ENCODE measurements at regions not wholly inside any gene's neighbourhood (a gene's known extent, or its start where the extent isn't known, plus 50 kb on each side); places are given as distances from the start of the nearest gene placed in this dataset.

GRCh38 chr1:229938551-229938950 lies 128.5 kb upstream of the GALNT2 start:
- Histone ChIP-seq H3K4ac (ENCODE audit: low read depth in 1 of 2, low read length in 2 of 2) (no peak overlapping the region), H4K91ac (ENCODE audit: low read length) (no peak overlapping the region), H3K14ac (ENCODE audit: low read length in 2 of 2) (no peak overlapping the region), H3K9me3 (ENCODE audit: control insufficient read depth, low read length) (no peaks in the 10 kb centered on the region), H3K27me3 (ENCODE audit: control insufficient read depth in 1 of 2, insufficient read depth in 1 of 2, low read length in 2 of 2) (peaks cover 0 to 28% of the 10 kb centered on the region in 2 experiments), H2AK5ac (ENCODE audit: low read length, severe bottlenecking) (no peak overlapping the region), H3K4me3 (ENCODE audit: insufficient read depth in 1 of 2, low read depth in 1 of 2, low read length in 2 of 2) (no peak overlapping the region), H2BK15ac (ENCODE audit: low read depth, poor library complexity, severe bottlenecking) (no peak overlapping the region), H4K8ac (ENCODE audit: low read length) (no peak overlapping the region), H3K23ac (ENCODE audit: low read length in 2 of 2) (no peak overlapping the region), H2BK120ac (ENCODE audit: low read depth, low read length) (no peak overlapping the region), H3K27ac (ENCODE audit: low read length, poor library complexity, severe bottlenecking) (no peak overlapping the region), H2AFZ (ENCODE audit: low read depth, low read length) (no peak overlapping the region), H3K18ac (ENCODE audit: low read depth in 1 of 2, low read length in 2 of 2) (no peak overlapping the region), H3K79me1 (replicated peaks; ENCODE audit: low read length, poor library complexity, severe bottlenecking) (no peaks in the 10 kb centered on the region), H3K9ac (ENCODE audit: low read length) (no peak overlapping the region), H2BK12ac (ENCODE audit: low read length in 2 of 2) (no peak overlapping the region), H3K4me2 (ENCODE audit: low read length, poor library complexity, severe bottlenecking) (no peak overlapping the region), H3K4me1 (ENCODE audit: control insufficient read depth, insufficient read depth, low read depth, low read length) (peaks cover 9% of the 10 kb centered on the region), H2BK5ac (ENCODE audit: low read depth, low read length, poor library complexity, severe bottlenecking) (no peak overlapping the region), H3K36me3 (ENCODE audit: control insufficient read depth in 1 of 2, insufficient read depth in 2 of 2, low read depth in 1 of 2, low read length in 2 of 2) (no peaks in the 10 kb centered on the region)
- no peak for DNase-seq
- 88% methylated on average over 4 of the region's 4 CpGs for WGBS

GRCh38 chr1:229940684-229941083 lies 126.4 kb upstream of the GALNT2 start:
- Histone ChIP-seq H3K79me1 (replicated peaks; ENCODE audit: low read length, poor library complexity, severe bottlenecking) (no peaks in the 10 kb centered on the region), H3K27me3 (ENCODE audit: control insufficient read depth in 1 of 2, insufficient read depth in 1 of 2, low read length in 2 of 2) (peaks cover 0 to 28% of the 10 kb centered on the region in 2 experiments), H2BK12ac (ENCODE audit: low read length in 2 of 2) (no peak overlapping the region), H2BK5ac (ENCODE audit: low read depth, low read length, poor library complexity, severe bottlenecking) (no peak overlapping the region), H3K4me2 (ENCODE audit: low read length, poor library complexity, severe bottlenecking) (no peak overlapping the region), H3K36me3 (ENCODE audit: control insufficient read depth in 1 of 2, insufficient read depth in 2 of 2, low read depth in 1 of 2, low read length in 2 of 2) (no peaks in the 10 kb centered on the region), H3K14ac (ENCODE audit: low read length in 2 of 2) (no peak overlapping the region), H2BK120ac (ENCODE audit: low read depth, low read length) (no peak overlapping the region), H3K9me3 (ENCODE audit: control insufficient read depth, low read length) (no peaks in the 10 kb centered on the region), H3K23ac (ENCODE audit: low read length in 2 of 2) (no peak overlapping the region), H2AFZ (ENCODE audit: low read depth, low read length) (no peak overlapping the region), H3K4ac (ENCODE audit: low read depth in 1 of 2, low read length in 2 of 2) (no peak overlapping the region), H3K18ac (ENCODE audit: low read depth in 1 of 2, low read length in 2 of 2) (no peak overlapping the region), H3K4me1 (ENCODE audit: control insufficient read depth, insufficient read depth, low read depth, low read length) (peaks cover 21% of the 10 kb centered on the region), H3K9ac (ENCODE audit: low read length) (no peak overlapping the region), H2AK5ac (ENCODE audit: low read length, severe bottlenecking) (no peak overlapping the region), H4K8ac (ENCODE audit: low read length) (no peak overlapping the region), H3K4me3 (ENCODE audit: insufficient read depth in 1 of 2, low read depth in 1 of 2, low read length in 2 of 2) (no peak overlapping the region), H2BK15ac (ENCODE audit: low read depth, poor library complexity, severe bottlenecking) (no peak overlapping the region), H3K27ac (ENCODE audit: low read length, poor library complexity, severe bottlenecking) (peak overlapping the region; percentile 14), H4K91ac (ENCODE audit: low read length) (no peak overlapping the region)
- DNase-seq = no peak
- WGBS = 82% methylated on average over 5 of the region's 6 CpGs

GRCh38 chr1:229941160-229941559 lies 125.9 kb upstream of the GALNT2 start:
- WGBS = 81% methylated on average over 7 of the region's 8 CpGs
- Histone ChIP-seq H3K27ac (ENCODE audit: low read length, poor library complexity, severe bottlenecking) (peak overlapping the region; percentile 44), H2AK5ac (ENCODE audit: low read length, severe bottlenecking) (peak overlapping the region; percentile 31), H2BK12ac (ENCODE audit: low read length in 2 of 2) (no peak overlapping the region), H3K4ac (ENCODE audit: low read depth in 1 of 2, low read length in 2 of 2) (no peak overlapping the region), H3K27me3 (ENCODE audit: control insufficient read depth in 1 of 2, insufficient read depth in 1 of 2, low read length in 2 of 2) (peaks cover 0 to 28% of the 10 kb centered on the region in 2 experiments), H3K4me2 (ENCODE audit: low read length, poor library complexity, severe bottlenecking) (no peak overlapping the region), H2BK15ac (ENCODE audit: low read depth, poor library complexity, severe bottlenecking) (no peak overlapping the region), H2AFZ (ENCODE audit: low read depth, low read length) (no peak overlapping the region), H3K36me3 (ENCODE audit: control insufficient read depth in 1 of 2, insufficient read depth in 2 of 2, low read depth in 1 of 2, low read length in 2 of 2) (no peaks in the 10 kb centered on the region), H3K9ac (ENCODE audit: low read length) (no peak overlapping the region), H3K4me3 (ENCODE audit: insufficient read depth in 1 of 2, low read depth in 1 of 2, low read length in 2 of 2) (no peak overlapping the region), H3K14ac (ENCODE audit: low read length in 2 of 2) (no peak overlapping the region), H2BK120ac (ENCODE audit: low read depth, low read length) (no peak overlapping the region), H2BK5ac (ENCODE audit: low read depth, low read length, poor library complexity, severe bottlenecking) (no peak overlapping the region), H3K79me1 (replicated peaks; ENCODE audit: low read length, poor library complexity, severe bottlenecking) (no peaks in the 10 kb centered on the region), H3K4me1 (ENCODE audit: control insufficient read depth, insufficient read depth, low read depth, low read length) (peaks cover 21% of the 10 kb centered on the region), H3K18ac (ENCODE audit: low read depth in 1 of 2, low read length in 2 of 2) (no peak overlapping the region), H3K23ac (ENCODE audit: low read length in 2 of 2) (no peak overlapping the region), H4K91ac (ENCODE audit: low read length) (no peak overlapping the region), H4K8ac (ENCODE audit: low read length) (no peak overlapping the region), H3K9me3 (ENCODE audit: control insufficient read depth, low read length) (no peaks in the 10 kb centered on the region)
- no peak for DNase-seq

- Histone ChIP-seq H4K91ac (ENCODE audit: low read length) (no peak overlapping the region), H3K9ac (ENCODE audit: low read length) (no peak overlapping the region), H3K23ac (ENCODE audit: low read length in 2 of 2) (no peak overlapping the region), H2AFZ (ENCODE audit: low read depth, low read length) (no peak overlapping the region), H2BK12ac (ENCODE audit: low read length in 2 of 2) (no peak overlapping the region), H4K8ac (ENCODE audit: low read length) (no peak overlapping the region), H3K4me2 (ENCODE audit: low read length, poor library complexity, severe bottlenecking) (no peak overlapping the region), H2BK5ac (ENCODE audit: low read depth, low read length, poor library complexity, severe bottlenecking) (no peak overlapping the region), H2AK5ac (ENCODE audit: low read length, severe bottlenecking) (no peak overlapping the region), H3K79me1 (replicated peaks; ENCODE audit: low read length, poor library complexity, severe bottlenecking) (no peaks in the 10 kb centered on the region), H3K14ac (ENCODE audit: low read length in 2 of 2) (no peak overlapping the region), H2BK120ac (ENCODE audit: low read depth, low read length) (no peak overlapping the region), H3K4me1 (ENCODE audit: control insufficient read depth, insufficient read depth, low read depth, low read length) (peaks cover 21% of the 10 kb centered on the region), H3K9me3 (ENCODE audit: control insufficient read depth, low read length) (no peaks in the 10 kb centered on the region), H3K27ac (ENCODE audit: low read length, poor library complexity, severe bottlenecking) (no peak overlapping the region), H2BK15ac (ENCODE audit: low read depth, poor library complexity, severe bottlenecking) (no peak overlapping the region), H3K4me3 (ENCODE audit: insufficient read depth in 1 of 2, low read depth in 1 of 2, low read length in 2 of 2) (no peak overlapping the region), H3K4ac (ENCODE audit: low read depth in 1 of 2, low read length in 2 of 2) (no peak overlapping the region), H3K18ac (ENCODE audit: low read depth in 1 of 2, low read length in 2 of 2) (no peak overlapping the region), H3K36me3 (ENCODE audit: control insufficient read depth in 1 of 2, insufficient read depth in 2 of 2, low read depth in 1 of 2, low read length in 2 of 2) (no peaks in the 10 kb centered on the region), H3K27me3 (ENCODE audit: control insufficient read depth in 1 of 2, insufficient read depth in 1 of 2, low read length in 2 of 2) (peaks cover 0 to 28% of the 10 kb centered on the region in 2 experiments)
- no peak for DNase-seq
- 84% methylated on average over 10 of the region's 10 CpGs for WGBS
These were observed 125.2 kb upstream of the GALNT2 start for GRCh38 chr1:229941831-229942230.

All from mesenchymal stem cell (in vitro differentiated cells and primary cell).